Stimulated activated CD8-positive, alpha-beta memory T cell treated with anti-CD3 and anti-CD28 coated beads, Interleukin-12 subunit alpha, Interleukin-12 subunit beta, amount 100 ng/mL, for 4 hours (primary cell): ENCODE measurements at regions not wholly inside any gene's neighbourhood (a gene's known extent, or its start where the extent isn't known, plus 50 kb on each side); places are given as distances from the start of the nearest gene placed in this dataset.

Source experiments
- DNase-seq: peaks from one replicate; pipeline ENCODE4 v3.0.0-alpha.2; 2020; ENCODE audit warnings: low read depth

DNA sequence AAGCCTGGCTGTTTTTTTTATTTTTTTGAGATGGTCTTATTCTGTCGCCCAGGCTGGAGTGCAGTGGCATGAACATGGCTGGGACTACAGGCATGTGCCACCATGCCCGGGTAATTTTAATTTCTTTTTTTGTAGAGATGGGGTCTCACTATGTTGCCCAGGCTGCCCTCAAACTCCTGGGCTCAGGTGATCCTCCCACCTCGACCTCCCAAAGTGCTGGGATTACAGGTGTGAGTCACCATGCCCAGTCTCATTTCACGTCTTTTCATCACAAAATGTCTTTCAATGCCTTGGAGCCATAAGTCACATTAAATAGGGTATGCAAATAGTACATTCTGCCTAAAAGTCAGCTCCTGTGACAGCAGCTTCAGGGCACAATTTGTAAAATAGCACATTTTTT is 52.8 kb downstream of the SOX2 start:
- no peak for DNase-seq

- DNase-seq: no peak
Observed at GRCh38 chr3:181770296-181770695, 58.6 kb downstream of the SOX2 start.

DNA sequence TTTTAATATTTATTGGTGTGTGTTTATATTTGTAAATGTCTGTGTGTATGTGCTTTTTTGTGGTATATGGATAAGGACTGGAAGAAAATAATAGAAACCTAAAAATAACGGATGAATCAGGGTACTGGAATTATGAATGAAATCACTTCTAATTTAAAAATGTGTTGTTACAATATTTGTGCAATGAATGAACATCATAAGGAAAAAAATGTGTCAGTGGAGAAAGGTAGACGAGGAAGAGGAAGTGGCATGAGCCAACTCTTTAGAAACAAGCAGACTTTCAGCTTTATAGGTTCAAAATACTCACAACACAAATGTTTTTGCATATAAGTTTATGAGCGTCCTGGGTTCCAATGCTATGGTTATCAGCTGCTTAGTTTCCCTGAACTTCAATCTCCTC is 59.4 kb downstream of the SOX2 start:
- DNase-seq: no peak

GRCh38 chr3:181772166-181772565 is 60.4 kb downstream of the SOX2 start:
- no peak for DNase-seq

DNA sequence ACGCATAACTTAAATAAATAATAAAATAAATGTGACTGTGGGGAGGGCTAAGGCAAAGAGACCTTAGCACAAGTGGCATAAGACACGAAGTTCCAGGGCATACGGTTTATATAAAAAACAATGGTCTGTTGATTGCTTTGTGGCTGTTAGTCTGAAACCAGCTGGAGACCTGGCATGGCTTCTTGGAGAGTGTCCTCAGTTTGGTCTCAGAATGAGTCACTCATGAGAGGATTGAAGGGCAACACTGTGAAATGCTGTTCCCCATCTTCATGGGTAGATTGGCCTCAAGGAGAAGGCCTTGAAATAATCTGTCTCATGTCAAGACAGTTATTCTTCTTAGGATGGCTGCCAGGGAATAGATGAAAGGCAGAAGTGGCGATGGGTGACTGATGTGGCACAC is 62.2 kb downstream of the SOX2 start:
- no peak for DNase-seq

DNA sequence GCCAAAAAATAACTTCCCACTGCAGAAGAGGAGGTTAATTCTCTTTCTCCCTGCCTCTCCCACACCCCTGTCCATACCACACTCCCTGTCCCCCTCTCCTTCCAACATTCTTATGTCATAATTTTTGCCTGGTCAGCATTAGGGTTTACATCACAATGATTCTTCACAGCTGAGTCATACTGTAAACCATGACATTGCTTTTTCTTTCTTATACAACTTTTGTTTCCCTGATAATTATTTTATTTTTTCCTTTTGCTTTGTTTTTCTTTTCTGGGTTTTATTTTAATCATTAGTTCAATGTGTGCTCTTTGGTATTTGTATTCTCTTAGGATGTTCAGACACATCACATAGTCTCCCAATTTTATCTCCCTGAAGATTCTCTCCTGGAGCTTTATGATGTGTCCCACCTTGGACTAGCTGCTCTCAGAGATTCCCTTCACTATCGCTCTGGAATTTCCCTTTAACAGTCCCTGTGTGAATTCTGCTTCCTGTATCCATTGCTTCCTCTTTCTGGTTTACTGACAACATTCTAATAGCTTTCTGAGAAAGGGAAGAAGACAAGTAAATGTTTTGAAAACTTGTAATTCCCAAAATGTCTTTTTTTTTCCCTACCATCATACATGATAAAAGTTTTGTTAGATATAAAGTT is 70.7 kb downstream of the SOX2 start:
- DNase-seq: no peak

DNA sequence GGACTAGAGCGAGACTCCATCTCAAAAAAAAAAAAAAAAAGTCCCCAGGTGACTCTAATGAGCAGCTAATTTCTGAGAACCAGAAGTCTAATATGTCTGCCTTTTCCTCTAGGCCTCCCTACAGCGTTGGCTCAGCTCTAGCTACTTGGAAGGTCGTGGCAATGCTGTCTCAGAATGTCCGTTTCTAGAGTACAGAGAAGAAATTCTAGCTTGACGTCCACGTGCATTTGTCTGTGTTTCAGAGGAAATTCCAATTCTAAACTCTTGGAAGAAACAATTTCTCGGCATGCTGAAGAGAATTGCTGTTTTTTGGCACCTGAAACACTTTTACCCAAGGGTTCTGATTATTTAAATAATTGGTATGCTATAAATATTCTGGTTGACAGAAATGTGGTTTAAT is 78.8 kb downstream of the SOX2 start:
- DNase-seq: no peak

DNA sequence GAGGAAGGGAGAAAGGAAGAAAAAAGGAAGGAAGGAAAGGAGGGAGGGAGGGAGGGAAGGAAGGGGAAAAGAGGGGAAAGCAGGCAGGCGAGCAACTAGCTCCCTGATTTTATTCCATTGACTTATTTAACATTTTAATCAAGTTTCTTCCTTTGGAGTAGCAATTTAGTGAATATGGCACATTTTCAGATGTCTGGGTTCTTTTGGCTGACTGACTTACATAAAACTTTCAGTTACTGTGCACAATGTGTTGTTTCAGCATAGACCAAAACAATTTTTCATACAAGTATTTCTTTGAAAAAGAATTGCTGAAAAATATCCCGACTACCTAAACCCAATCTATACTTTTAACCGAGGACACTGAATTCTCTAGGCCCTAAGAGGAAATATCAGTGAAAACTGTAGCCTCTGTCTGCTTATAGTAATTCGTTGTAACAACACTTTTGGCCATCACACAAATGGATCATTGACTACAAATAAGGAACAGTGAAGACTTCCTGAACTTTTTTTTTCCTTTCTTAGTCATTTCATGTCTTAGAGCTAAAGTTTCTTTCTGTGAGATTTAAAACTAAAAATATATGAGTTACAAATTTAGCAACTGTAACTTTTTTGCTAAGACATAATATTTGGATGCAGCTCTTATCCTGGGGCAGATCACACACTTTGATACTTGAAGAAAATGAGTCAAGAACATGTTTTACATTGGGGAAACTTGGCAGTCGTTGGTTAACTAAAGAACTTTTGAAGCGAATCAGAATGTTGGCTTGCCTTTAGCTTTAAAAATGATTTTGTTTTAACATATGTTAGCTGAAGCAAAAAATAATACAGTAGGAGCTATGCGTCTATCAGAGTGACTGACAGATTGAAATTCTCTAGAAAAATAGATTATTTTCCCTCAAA is 79.6 kb downstream of the SOX2 start:
- no peak for DNase-seq

DNA sequence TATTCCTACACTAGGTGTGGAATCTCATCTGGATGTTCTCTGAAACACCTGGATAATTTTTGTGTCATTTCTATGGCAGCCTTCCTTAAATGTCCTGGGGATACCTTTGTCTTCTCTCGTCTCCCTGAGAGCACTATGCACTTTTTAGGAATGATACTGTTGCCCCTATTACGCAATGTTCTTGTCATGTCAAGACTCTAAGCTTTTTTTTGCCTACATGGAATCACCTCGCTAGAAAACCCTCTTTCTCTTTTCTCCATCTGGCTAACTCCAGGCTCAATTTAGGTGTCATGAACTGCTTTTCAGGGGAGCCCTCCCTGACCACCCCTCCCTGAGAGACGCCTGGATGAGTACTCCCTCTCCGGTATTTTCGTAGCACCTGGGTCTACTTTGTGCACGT is 81.3 kb downstream of the SOX2 start:
- no peak for DNase-seq

- no peak for DNase-seq
Observed at GRCh38 chr3:181794011-181794790, 82.5 kb downstream of the SOX2 start.

DNA sequence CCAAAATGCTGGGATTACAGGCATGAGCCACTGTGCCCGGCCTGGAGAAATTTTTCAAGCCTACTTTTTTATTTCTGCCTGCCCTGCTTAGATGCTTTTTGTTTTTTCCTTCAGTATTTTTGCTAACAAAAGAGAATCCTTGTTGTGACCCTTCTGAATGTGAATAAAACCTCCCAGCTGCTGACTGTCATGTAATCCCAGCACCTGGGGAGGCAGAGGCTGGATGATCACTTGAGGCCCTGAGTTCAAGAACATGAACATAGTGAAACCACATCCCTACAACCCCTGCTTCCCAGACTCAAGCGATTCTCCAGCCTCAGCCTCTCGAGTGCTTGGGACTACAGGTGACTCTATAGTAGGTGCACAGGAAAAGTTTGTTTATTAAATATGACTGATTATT is 84.9 kb downstream of the SOX2 start:
- DNase-seq: no peak

DNA sequence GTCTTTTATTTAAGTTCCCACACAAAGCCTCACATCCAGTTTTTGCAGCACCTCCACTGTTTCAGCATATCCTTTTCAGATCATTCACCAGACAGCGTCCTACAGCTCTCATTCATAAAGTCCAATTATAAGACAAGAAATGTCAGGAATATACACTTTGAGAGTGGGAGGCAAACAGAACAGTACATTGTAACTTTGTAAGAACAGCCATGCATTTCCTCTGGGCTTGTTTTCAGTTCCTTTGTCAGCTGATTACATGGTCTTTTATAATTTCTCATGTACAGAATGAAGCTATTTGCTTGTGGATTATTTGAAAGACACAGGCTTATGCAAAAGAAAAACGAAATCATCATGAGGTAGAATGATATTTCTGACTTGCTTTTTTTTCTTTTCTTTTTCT is 85.7 kb downstream of the SOX2 start:
- no peak for DNase-seq

- DNase-seq: no peak
Observed at GRCh38 chr3:181805703-181806102, 94.0 kb downstream of the SOX2 start.

DNA sequence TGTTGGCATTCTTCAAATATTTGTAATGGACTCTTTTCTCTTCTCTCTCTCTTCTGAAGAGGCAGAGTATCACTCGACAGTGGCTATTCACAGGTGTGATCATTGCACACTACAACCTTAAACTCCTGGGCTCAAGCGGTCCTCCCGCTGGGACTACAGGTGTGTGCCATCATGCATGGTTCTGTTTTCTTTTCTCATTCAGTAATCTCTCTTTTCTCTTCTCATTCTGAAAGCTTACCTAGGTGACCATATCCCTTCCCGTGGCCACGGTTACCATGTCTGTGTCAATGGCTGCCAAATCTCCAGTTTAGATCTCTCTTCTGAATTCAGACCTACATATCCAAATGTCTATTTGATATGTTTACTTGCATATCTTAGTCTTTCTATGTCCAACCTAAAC is 96.3 kb downstream of the SOX2 start:
- DNase-seq: no peak

GRCh38 chr3:181823716-181824115 is 112.0 kb downstream of the SOX2 start:
- no peak for DNase-seq

GRCh38 chr3:181824961-181825360 is 113.2 kb downstream of the SOX2 start:
- no peak for DNase-seq

- no peak for DNase-seq
Observed at GRCh38 chr3:181839039-181839915, 127.6 kb downstream of the SOX2 start.

DNA sequence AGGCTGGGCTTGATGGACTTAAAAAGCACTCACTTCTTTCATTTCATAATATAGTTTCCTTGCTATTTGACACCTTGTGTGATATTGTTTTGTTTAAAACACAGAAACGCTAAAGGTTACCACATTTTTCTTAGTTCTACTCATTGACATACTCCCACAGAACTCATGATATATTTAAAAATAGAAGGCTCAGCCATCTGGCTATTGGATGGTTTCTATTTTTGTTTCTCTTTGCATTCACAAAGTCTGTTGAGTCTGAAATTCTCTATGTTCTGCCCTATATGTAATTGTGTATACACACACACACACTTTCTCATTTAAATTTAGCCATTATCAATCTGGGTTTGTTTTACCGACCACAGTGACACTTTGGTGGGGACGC is 128.2 kb downstream of the SOX2 start:
- no peak for DNase-seq

DNA sequence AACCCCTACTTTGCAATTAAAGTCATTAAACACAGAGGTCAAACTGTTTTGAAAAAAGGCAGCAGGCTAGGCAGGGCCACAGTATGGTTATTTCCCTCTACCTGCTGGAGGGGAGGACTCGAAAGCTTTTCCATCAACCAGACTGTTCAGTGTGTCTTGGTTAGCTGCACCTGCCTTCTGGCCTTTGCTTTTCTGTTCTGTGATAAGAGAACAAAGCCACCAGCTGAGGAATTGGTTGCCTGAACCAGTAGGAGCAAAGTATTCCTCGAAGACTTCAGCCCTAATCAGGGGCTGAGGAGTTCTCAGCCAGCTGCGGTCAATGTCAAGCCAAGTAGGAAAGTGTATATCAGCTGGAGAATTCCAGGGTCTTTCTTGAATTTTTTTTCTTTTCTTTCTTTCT is 132.5 kb downstream of the SOX2 start:
- DNase-seq: no peak

- DNase-seq: no peak
Observed at GRCh38 chr3:181847276-181847675, 135.6 kb downstream of the SOX2 start.

- no peak for DNase-seq
Observed at GRCh38 chr3:181851063-181851462, 139.3 kb downstream of the SOX2 start.

DNA sequence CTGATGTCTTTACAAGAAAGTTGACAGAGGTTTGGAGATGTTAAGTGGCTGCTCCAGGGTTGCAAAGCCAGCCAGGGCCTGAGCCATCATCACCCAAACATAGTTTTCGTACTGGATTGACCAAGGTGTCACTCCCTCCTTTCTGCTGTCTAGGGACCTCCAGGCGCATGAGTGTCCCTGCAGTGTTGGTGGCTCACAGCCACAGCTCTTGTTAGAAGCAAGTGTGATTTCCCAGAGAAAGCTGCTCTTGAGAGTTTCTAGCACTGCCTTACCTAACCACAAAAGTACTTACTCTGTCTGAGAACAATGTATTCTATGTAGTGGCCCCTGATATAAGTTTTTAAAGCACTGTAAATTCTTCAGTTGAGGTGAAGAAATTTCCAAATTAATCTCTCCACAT is 144.1 kb downstream of the SOX2 start:
- DNase-seq: no peak
